CD14-positive monocyte (primary cell): ENCODE measurements at regions not wholly inside any gene's neighbourhood (a gene's known extent, or its start where the extent isn't known, plus 50 kb on each side); places are given as distances from the start of the nearest gene placed in this dataset.

ENCODE experiments used
- DNase-seq, 3 donors: peaks; one replicate each; pipeline ENCODE4 v3.0.0-alpha.2; 2011 to 2022
- H2AFZ ChIP-seq: 2 replicates; pipeline ENCODE4 v1.6.0; 2012; ENCODE audit warnings: mild to moderate bottlenecking, low read depth, low read length, inconsistent platforms; ENCODE audit not compliant: insufficient read depth, poor library complexity, severe bottlenecking
- H3K27ac ChIP-seq, 2 donors: 1 replicate in 1 of 2; 2 replicates in 1 of 2; pipeline ENCODE4 v1.5.1; 2012 to 2013; ENCODE audit warnings: low read length in 2 of 2, control low read depth in 1 of 2, inconsistent platforms in 1 of 2, low read depth in 1 of 2, mild to moderate bottlenecking in 1 of 2
- H3K27me3 ChIP-seq, 2 donors: one replicate each; pipeline versions ENCODE4 v1.6.0 to v1.6.1; 2011 to 2013; ENCODE audit warnings: low read length in 2 of 2; ENCODE audit not compliant: control insufficient read depth in 2 of 2, insufficient read depth in 2 of 2
- H3K36me3 ChIP-seq, 2 donors: replicated peaks in 1 of 2; 1 replicate in 1 of 2; 2 replicates in 1 of 2; pipeline versions ENCODE4 v1.5.1 to v1.6.1; 2012 to 2013; ENCODE audit warnings: low read length in 2 of 2, control low read depth in 1 of 2, inconsistent platforms in 1 of 2, mild to moderate bottlenecking in 1 of 2; ENCODE audit not compliant: insufficient read depth in 2 of 2, control insufficient read depth in 1 of 2
- H3K4me1 ChIP-seq, 2 donors: 1 replicate in 1 of 2; 2 replicates in 1 of 2; pipeline versions ENCODE4 v1.5.1 to v1.6.1; 2012 to 2013; ENCODE audit warnings: low read length in 2 of 2, control low read depth in 1 of 2, inconsistent platforms in 1 of 2, mild to moderate bottlenecking in 1 of 2, moderate library complexity in 1 of 2; ENCODE audit not compliant: insufficient read depth in 2 of 2, control insufficient read depth in 1 of 2
- H3K4me2 ChIP-seq: replicated peaks from 2 replicates; pipeline ENCODE3; 2012; ENCODE audit warnings: low read length, moderate library complexity, mild to moderate bottlenecking; ENCODE audit not compliant: poor library complexity, severe bottlenecking; ENCODE audit errors: extremely low read depth
- H3K4me3 ChIP-seq, 3 experiments: fragments of 200-600 bp in 1 of 3; sonication (generic) in 1 of 3; replicated peaks in 1 of 3; 1 replicate in 2 of 3; 2 replicates in 1 of 3; pipeline ENCODE4 v1.5.1; 2011 to 2013; ENCODE audit warnings: low read length in 3 of 3, mild to moderate bottlenecking in 3 of 3, control low read depth in 2 of 3, low read depth in 2 of 3, inconsistent platforms in 1 of 3, moderate library complexity in 1 of 3
- H3K79me2 ChIP-seq: 2 replicates; pipeline ENCODE4 v1.6.0; 2012; ENCODE audit warnings: mild to moderate bottlenecking, control low read depth, inconsistent platforms, low read length, moderate library complexity; ENCODE audit not compliant: insufficient read depth
- H3K9ac ChIP-seq: 2 replicates; pipeline ENCODE4 v1.6.0; 2017; ENCODE audit warnings: low read length, mild to moderate bottlenecking; ENCODE audit not compliant: insufficient read depth, poor library complexity, severe bottlenecking
- H3K9me3 ChIP-seq, 2 donors: replicated peaks in 1 of 2; 1 replicate in 1 of 2; 2 replicates in 1 of 2; pipeline versions ENCODE4 v1.5.1 to v1.6.1; 2012 to 2013; ENCODE audit warnings: low read length in 2 of 2, control low read depth in 1 of 2; ENCODE audit not compliant: control insufficient read depth in 1 of 2, insufficient read depth in 1 of 2
- H4K20me1 ChIP-seq: 2 replicates; pipeline ENCODE4 v1.6.0; 2012; ENCODE audit warnings: mild to moderate bottlenecking, low read length, control low read depth, moderate library complexity; ENCODE audit not compliant: insufficient read depth
- H3K27ac Mint-ChIP-seq, 7 donors: one replicate each; pipeline ENCODE4 v1.8.0; 2020; ENCODE audit warnings: mild to moderate bottlenecking in 7 of 7, mixed read lengths in 7 of 7, moderate library complexity in 6 of 7, inconsistent platforms in 2 of 7
- H3K27me3 Mint-ChIP-seq, 3 donors: one replicate each; pipeline ENCODE4 v1.8.0; 2021 to 2022; ENCODE audit warnings: low read depth in 3 of 3, mild to moderate bottlenecking in 3 of 3, mixed read lengths in 3 of 3, moderate library complexity in 3 of 3, inconsistent platforms in 1 of 3
- H3K36me3 Mint-ChIP-seq, 2 donors: one replicate each; pipeline ENCODE4 v1.8.0; 2020; ENCODE audit warnings: mixed read lengths in 2 of 2, inconsistent platforms in 1 of 2, mild to moderate bottlenecking in 1 of 2
- H3K4me1 Mint-ChIP-seq: one replicate; pipeline ENCODE4 v1.8.0; 2020; ENCODE audit warnings: mild to moderate bottlenecking, mixed read lengths
- H3K4me3 Mint-ChIP-seq, 2 donors: one replicate each; pipeline ENCODE4 v1.8.0; 2020; ENCODE audit warnings: mild to moderate bottlenecking in 2 of 2, mixed read lengths in 2 of 2, moderate library complexity in 1 of 2
- H3K9me3 Mint-ChIP-seq, 7 donors: one replicate each; pipeline ENCODE4 v1.8.0; 2020 to 2022; ENCODE audit warnings: mixed read lengths in 7 of 7, mild to moderate bottlenecking in 6 of 7, moderate library complexity in 6 of 7, inconsistent platforms in 2 of 7
- CTCF ChIP-seq: fragments of 200-600 bp; IDR thresholded peaks from one replicate; pipeline ENCODE4 v1.8.0; 2022; ENCODE audit warnings: antibody characterized with exemption, mild to moderate bottlenecking
- WGBS: methylation state at CpG from one replicate; pipeline ENCODE4 v1.1.5; 2013; ENCODE audit warnings: missing lambda C conversion rate; ENCODE audit not compliant: insufficient coverage; 5-methylcytosine and 5-hydroxymethylcytosine counted together
- intact Hi-C, 2 donors: fragments of 100-400 bp; cut with micrococcal nuclease; formaldehyde crosslinking; loops; one replicate each; pipeline versions ENCODE4 v1.15.0 to v1.15.1; 2023

- H3K79me2 ChIP-seq = no peaks in the 10 kb centered on the region
- no peaks in the 10 kb centered on the region for H3K36me3 Mint-ChIP-seq
- no peak overlapping the region for H3K9ac ChIP-seq
- H4K20me1 ChIP-seq = no peaks in the 10 kb centered on the region
- no peak overlapping the region for H3K4me2 ChIP-seq
- no peak overlapping the region for H3K4me3 Mint-ChIP-seq
- peaks cover 0 to 3% (median 2%) of the 10 kb centered on the region in 7 donors for H3K9me3 Mint-ChIP-seq
- H3K9me3 ChIP-seq = no peaks in the 10 kb centered on the region
- no peaks in the 10 kb centered on the region for H3K4me1 Mint-ChIP-seq
- WGBS = 43% methylated on average over 1 of the region's 1 CpG
- H3K36me3 ChIP-seq = no peaks in the 10 kb centered on the region
- H3K27me3 ChIP-seq = no peaks in the 10 kb centered on the region
- TF ChIP-seq CTCF = no peak
- intact Hi-C loops = no loop called here
- H2AFZ ChIP-seq = no peak overlapping the region
- no peak for DNase-seq
- no peak overlapping the region for H3K27ac ChIP-seq
- no peak overlapping the region for H3K27ac Mint-ChIP-seq
- H3K4me3 ChIP-seq = no peak overlapping the region
- H3K4me1 ChIP-seq = no peaks in the 10 kb centered on the region
- H3K27me3 Mint-ChIP-seq = peaks cover 0 to 3% (median 3%) of the 10 kb centered on the region in 3 donors
Measured at GRCh38 chr4:84050015-84050414, 449.1 kb downstream of the NKX6-1 start.

- peaks cover 0 to 4% (median under 1%) of the 10 kb centered on the region in 7 donors for H3K9me3 Mint-ChIP-seq
- intact Hi-C loops = no loop called here
- Histone ChIP-seq H3K9me3 (no peaks in the 10 kb centered on the region), H3K79me2 (no peaks in the 10 kb centered on the region), H3K27me3 (no peaks in the 10 kb centered on the region), H3K27ac (no peak overlapping the region), H4K20me1 (no peaks in the 10 kb centered on the region), H3K9ac (no peak overlapping the region), H3K4me2 (no peak overlapping the region), H3K4me3 (no peak overlapping the region), H3K36me3 (no peaks in the 10 kb centered on the region), H2AFZ (no peak overlapping the region), H3K4me1 (no peaks in the 10 kb centered on the region)
- peaks cover 0 to 3% (median 2%) of the 10 kb centered on the region in 3 donors for H3K27me3 Mint-ChIP-seq
- no peak for DNase-seq
- no peaks in the 10 kb centered on the region for H3K36me3 Mint-ChIP-seq
- WGBS = no CpG with 5 or more reads among the region's 5 CpGs
- TF ChIP-seq CTCF = no peak
- no peak overlapping the region for H3K4me3 Mint-ChIP-seq
- no peaks in the 10 kb centered on the region for H3K4me1 Mint-ChIP-seq
- no peak overlapping the region for H3K27ac Mint-ChIP-seq
Measured at GRCh38 chr4:84046551-84046950, 452.5 kb downstream of the NKX6-1 start.
